ENCODE measurements at regions not wholly inside any gene's neighbourhood (a gene's known extent, or its start where the extent isn't known, plus 50 kb on each side); places are given as distances from the start of the nearest gene placed in this dataset.

DNA sequence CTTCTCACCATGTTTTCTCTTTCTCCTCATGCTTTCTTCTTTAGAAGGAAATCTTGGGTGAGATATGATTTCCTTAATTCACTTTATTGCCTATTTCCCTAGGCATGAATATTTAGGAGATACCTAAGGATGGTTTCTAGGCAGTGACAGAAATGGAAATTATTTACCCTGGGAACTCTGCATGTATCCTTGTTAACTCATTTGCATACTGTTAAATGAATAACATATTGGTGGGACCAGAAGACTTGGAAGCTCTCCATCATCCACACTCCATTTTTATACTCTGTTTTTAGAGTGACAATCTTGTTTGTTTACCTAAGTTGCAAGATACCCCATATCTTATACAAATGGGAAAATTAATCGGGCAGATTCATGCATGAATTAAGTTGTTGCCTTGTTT lies 285.7 kb downstream of the RNF144B start:
- no peak for TF ChIP-seq FOS (IDR thresholded peaks at IDR 0.05; ENCODE audit: borderline replicate concordance, insufficient read depth, low read length)
- H3K79me2 ChIP-seq (ENCODE audit: control insufficient read depth, insufficient read depth, low read length) = no peaks in the 10 kb centered on the region
- H3K4me1 ChIP-seq (ENCODE audit: control insufficient read depth, extremely low read depth, insufficient read depth, low read length) = no peaks in the 10 kb centered on the region
- no peaks in the 10 kb centered on the region for H3K9me1 ChIP-seq (replicated peaks; ENCODE audit: control insufficient read depth, extremely low read depth, insufficient read depth, low read length)
- no peak for FAIRE-seq
- no peak overlapping the region for H3K9ac ChIP-seq (replicated peaks; ENCODE audit: extremely low read depth, insufficient read depth, low read length)
- no peak overlapping the region for H3K4me3 ChIP-seq (replicated peaks in 1 of 3; ENCODE audit: insufficient read depth in 1 of 3, low read depth in 1 of 3, low read length in 3 of 3)
- no peaks in the 10 kb centered on the region for H3K9me3 ChIP-seq (replicated peaks; ENCODE audit: control insufficient read depth, insufficient read depth, low read length)
- ChIA-PET CTCF (no interaction called here), POLR2A (no interaction called here)
- H2AFZ ChIP-seq (ENCODE audit: low read depth, low read length) = no peak overlapping the region
- no peaks in the 10 kb centered on the region for H3K36me3 ChIP-seq (ENCODE audit: control insufficient read depth in 2 of 2, extremely low read depth in 1 of 2, insufficient read depth in 2 of 2, low read length in 2 of 2)
- BruUV-seq (replicated peaks) = no TSS peak
- no peaks in the 10 kb centered on the region for H3K27me3 ChIP-seq (ENCODE audit: control insufficient read depth in 2 of 2, insufficient read depth in 2 of 2, low read length in 2 of 2)
- intact Hi-C loops (cut with micrococcal nuclease) = no loop called here
- no peak for DNase-seq (ENCODE audit: low read depth, low spot score)
- H4K20me1 ChIP-seq (replicated peaks; ENCODE audit: control insufficient read depth, extremely low read depth, insufficient read depth, low read length) = no peaks in the 10 kb centered on the region
- dilution Hi-C loops (cut with MboI; ENCODE audit: extremely low pct_ligation_motif_present, low sequenced_read_pairs) = no loop called here
- no peak overlapping the region for H3K27ac ChIP-seq (ENCODE audit: insufficient read depth, low read depth, low read length)
- H3K4me2 ChIP-seq (ENCODE audit: insufficient read depth, low read length) = no peak overlapping the region

DNA sequence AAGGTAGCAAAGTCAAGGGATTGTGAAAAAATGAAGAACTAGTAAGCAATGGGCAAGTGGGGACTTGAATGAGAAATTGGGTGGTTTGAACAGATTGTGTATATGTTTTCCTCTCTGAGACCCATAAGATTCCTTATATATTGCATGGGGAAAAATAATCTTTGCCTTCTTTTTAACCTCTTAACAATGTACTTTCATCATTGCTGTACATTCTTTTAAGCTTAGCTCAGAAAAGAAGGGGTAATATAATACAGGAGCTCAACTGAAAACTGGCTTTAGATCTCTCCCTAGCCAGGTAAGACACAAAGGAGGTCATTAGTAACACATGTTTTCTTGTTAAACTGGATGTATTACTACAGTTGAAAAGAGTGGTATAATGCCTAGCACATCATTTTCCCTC lies 287.2 kb downstream of the RNF144B start:
- dilution Hi-C loops (cut with MboI; ENCODE audit: extremely low pct_ligation_motif_present, low sequenced_read_pairs) = no loop called here
- TF ChIP-seq CTCF (IDR thresholded peaks at IDR 0.05; ENCODE audit: extremely low read depth in 1 of 2, insufficient read depth in 1 of 2, low read depth in 1 of 2, low read length in 2 of 2) = no peak
- TF ChIP-seq MYC (IDR thresholded peaks at IDR 0.05; ENCODE audit: low read depth, low read length) = no peak
- no peak overlapping the region for H3K4me3 ChIP-seq (replicated peaks in 1 of 3; ENCODE audit: insufficient read depth in 1 of 3, low read depth in 1 of 3, low read length in 3 of 3)
- no peak overlapping the region for H3K4me2 ChIP-seq (ENCODE audit: insufficient read depth, low read length)
- POLR2A ChIA-PET = no interaction called here
- no peaks in the 10 kb centered on the region for H3K9me1 ChIP-seq (replicated peaks; ENCODE audit: control insufficient read depth, extremely low read depth, insufficient read depth, low read length)
- CTCF ChIA-PET = no interaction called here
- no peaks in the 10 kb centered on the region for H3K79me2 ChIP-seq (ENCODE audit: control insufficient read depth, insufficient read depth, low read length)
- DNase-seq (ENCODE audit: low read depth, low spot score) (no peak), FAIRE-seq (no peak)
- H3K27ac ChIP-seq (ENCODE audit: insufficient read depth, low read depth, low read length) = no peak overlapping the region
- BruUV-seq (replicated peaks) = no TSS peak
- H4K20me1 ChIP-seq (replicated peaks; ENCODE audit: control insufficient read depth, extremely low read depth, insufficient read depth, low read length) = no peaks in the 10 kb centered on the region
- intact Hi-C loops (cut with micrococcal nuclease) = no loop called here
- H2AFZ ChIP-seq (ENCODE audit: low read depth, low read length) = no peak overlapping the region
- H3K36me3 ChIP-seq (ENCODE audit: control insufficient read depth in 2 of 2, extremely low read depth in 1 of 2, insufficient read depth in 2 of 2, low read length in 2 of 2) = no peaks in the 10 kb centered on the region
- H3K4me1 ChIP-seq (ENCODE audit: control insufficient read depth, extremely low read depth, insufficient read depth, low read length) = no peaks in the 10 kb centered on the region
- H3K9ac ChIP-seq (replicated peaks; ENCODE audit: extremely low read depth, insufficient read depth, low read length) = no peak overlapping the region
- H3K9me3 ChIP-seq (replicated peaks; ENCODE audit: control insufficient read depth, insufficient read depth, low read length) = no peaks in the 10 kb centered on the region
- no peaks in the 10 kb centered on the region for H3K27me3 ChIP-seq (ENCODE audit: control insufficient read depth in 2 of 2, insufficient read depth in 2 of 2, low read length in 2 of 2)

Data from endothelial cell of umbilical vein (primary cell).